ENCODE measurements at regions not wholly inside any gene's neighbourhood (a gene's known extent, or its start where the extent isn't known, plus 50 kb on each side); places are given as distances from the start of the nearest gene placed in this dataset.

- no peak overlapping the region for H3K4me3 Mint-ChIP-seq (ENCODE audit: low read depth)
- no peaks in the 10 kb centered on the region for H3K27me3 Mint-ChIP-seq
- no peak for DNase-seq (ENCODE audit: low spot score, unreplicated experiment)
- no peak overlapping the region for H3K27ac Mint-ChIP-seq
- H3K4me1 Mint-ChIP-seq (ENCODE audit: low read depth), result no peaks in the 10 kb centered on the region
- TF ChIP-seq CTCF (IDR thresholded peaks at IDR 0.05; ENCODE audit: unreplicated experiment), result no peak
- no peaks in the 10 kb centered on the region for H3K9me3 Mint-ChIP-seq (ENCODE audit: low read depth)
- no peaks in the 10 kb centered on the region for H3K36me3 Mint-ChIP-seq (ENCODE audit: insufficient read depth)
Observed at GRCh38 chr10:123309731-123310130, 155.5 kb downstream of the BUB3 start.

- Mint-ChIP-seq H3K36me3 (ENCODE audit: insufficient read depth) (no peaks in the 10 kb centered on the region), H3K9me3 (ENCODE audit: low read depth) (no peaks in the 10 kb centered on the region), H3K27ac (no peak overlapping the region), H3K4me3 (ENCODE audit: low read depth) (no peak overlapping the region), H3K27me3 (no peaks in the 10 kb centered on the region), H3K4me1 (ENCODE audit: low read depth) (no peaks in the 10 kb centered on the region)
- no peak for TF ChIP-seq CTCF (IDR thresholded peaks at IDR 0.05; ENCODE audit: unreplicated experiment)
- DNase-seq (ENCODE audit: low spot score, unreplicated experiment), result no peak
Observed at GRCh38 chr10:123316776-123317175, 162.6 kb downstream of the BUB3 start.

GRCh38 chr10:123318516-123318915 is 164.3 kb downstream of the BUB3 start:
- H3K4me1 Mint-ChIP-seq (ENCODE audit: low read depth), result no peaks in the 10 kb centered on the region
- H3K4me3 Mint-ChIP-seq (ENCODE audit: low read depth), result no peak overlapping the region
- H3K36me3 Mint-ChIP-seq (ENCODE audit: insufficient read depth), result no peaks in the 10 kb centered on the region
- no peak for DNase-seq (ENCODE audit: low spot score, unreplicated experiment)
- H3K27me3 Mint-ChIP-seq, result no peaks in the 10 kb centered on the region
- H3K27ac Mint-ChIP-seq, result no peak overlapping the region
- TF ChIP-seq CTCF (IDR thresholded peaks at IDR 0.05; ENCODE audit: unreplicated experiment), result no peak
- no peaks in the 10 kb centered on the region for H3K9me3 Mint-ChIP-seq (ENCODE audit: low read depth)

GRCh38 chr10:123320091-123320490 is 165.9 kb downstream of the BUB3 start:
- no peak overlapping the region for H3K27ac Mint-ChIP-seq
- no peaks in the 10 kb centered on the region for H3K9me3 Mint-ChIP-seq (ENCODE audit: low read depth)
- no peak for DNase-seq (ENCODE audit: low spot score, unreplicated experiment)
- no peak overlapping the region for H3K4me3 Mint-ChIP-seq (ENCODE audit: low read depth)
- no peak for TF ChIP-seq CTCF (IDR thresholded peaks at IDR 0.05; ENCODE audit: unreplicated experiment)
- H3K27me3 Mint-ChIP-seq, result no peaks in the 10 kb centered on the region
- no peaks in the 10 kb centered on the region for H3K36me3 Mint-ChIP-seq (ENCODE audit: insufficient read depth)
- no peaks in the 10 kb centered on the region for H3K4me1 Mint-ChIP-seq (ENCODE audit: low read depth)

GRCh38 chr10:123323884-123324283 is 169.7 kb downstream of the BUB3 start:
- no peak overlapping the region for H3K27ac Mint-ChIP-seq
- no peaks in the 10 kb centered on the region for H3K27me3 Mint-ChIP-seq
- peaks cover 3% of the 10 kb centered on the region for H3K9me3 Mint-ChIP-seq (ENCODE audit: low read depth)
- no peak overlapping the region for H3K4me3 Mint-ChIP-seq (ENCODE audit: low read depth)
- no peak for DNase-seq (ENCODE audit: low spot score, unreplicated experiment)
- H3K4me1 Mint-ChIP-seq (ENCODE audit: low read depth), result no peaks in the 10 kb centered on the region
- TF ChIP-seq CTCF (IDR thresholded peaks at IDR 0.05; ENCODE audit: unreplicated experiment), result no peak
- no peaks in the 10 kb centered on the region for H3K36me3 Mint-ChIP-seq (ENCODE audit: insufficient read depth)

All from progenitor cell of endocrine pancreas (in vitro differentiated cells).